ENCODE measurements at regions not wholly inside any gene's neighbourhood (a gene's known extent, or its start where the extent isn't known, plus 50 kb on each side); places are given as distances from the start of the nearest gene placed in this dataset.

- TF ChIP-seq POLR2A (IDR thresholded peaks at IDR 0.05; ENCODE audit: low read depth, low read length) (no peak), POLR2AphosphoS5 (IDR thresholded peaks at IDR 0.05; ENCODE audit: low read depth, low read length) (no peak)
Observed at GRCh38 chr10:44042926-44043602, 341.8 kb downstream of the CXCL12 start.

Data from GM12892 (cell line).